GM12865 (cell line): ENCODE measurements at regions not wholly inside any gene's neighbourhood (a gene's known extent, or its start where the extent isn't known, plus 50 kb on each side); places are given as distances from the start of the nearest gene placed in this dataset.
"Not testable (repeated sequence)": the region's sequence is repeated elsewhere in the genome, so short reads cannot be mapped to it uniquely, and the experiment has no call there.

Experiments
- DNase-seq: peaks from one replicate; pipeline ENCODE4 v3.0.0; 2010; ENCODE audit warnings: low read depth
- H3K4me3 ChIP-seq: 2 replicates; pipeline ENCODE4 v1.5.1; 2011; ENCODE audit warnings: mild to moderate bottlenecking, low read depth, low read length, control low read depth
- CTCF ChIP-seq: IDR thresholded peaks from 2 replicates; pipeline ENCODE4 v1.5.1; 2011; ENCODE audit warnings: low read length, control low read depth, low read depth, inconsistent platforms; ENCODE audit not compliant: insufficient read depth; ENCODE audit errors: missing control alignments

GRCh38 chr16:29319726-29320125 lies 86.8 kb downstream of the NPIPB11 start:
- no peak for TF ChIP-seq CTCF
- no peak overlapping the region for H3K4me3 ChIP-seq
- no peak for DNase-seq

GRCh38 chr16:29318561-29318968 lies 87.9 kb downstream of the NPIPB11 start:
- not testable (repeated sequence) for H3K4me3 ChIP-seq, DNase-seq

- no peak overlapping the region for H3K4me3 ChIP-seq
- no peak for DNase-seq
- no peak for TF ChIP-seq CTCF
Observed at GRCh38 chr16:29318037-29318436, 88.5 kb downstream of the NPIPB11 start.

- no peak for DNase-seq
- no peak for TF ChIP-seq CTCF
- no peak overlapping the region for H3K4me3 ChIP-seq
Observed at GRCh38 chr16:29317269-29317668, 89.2 kb downstream of the NPIPB11 start.

- DNase-seq = no peak
- TF ChIP-seq CTCF = no peak
- no peak overlapping the region for H3K4me3 ChIP-seq
Observed at GRCh38 chr16:29316761-29317183, 89.7 kb downstream of the NPIPB11 start.

GRCh38 chr16:29315916-29316517 lies 90.5 kb downstream of the NPIPB11 start:
- TF ChIP-seq CTCF = no peak
- no peak overlapping the region for H3K4me3 ChIP-seq
- DNase-seq = no peak

- no peak for TF ChIP-seq CTCF
- no peak for DNase-seq
- no peak overlapping the region for H3K4me3 ChIP-seq
Observed at GRCh38 chr16:29315046-29315445, 91.5 kb downstream of the NPIPB11 start.
